Gastroesophageal sphincter (tissue), 3 donors: ENCODE measurements at regions not wholly inside any gene's neighbourhood (a gene's known extent, or its start where the extent isn't known, plus 50 kb on each side); places are given as distances from the start of the nearest gene placed in this dataset.

ENCODE experiments used
- EP300 ChIP-seq: sonication (generic); formaldehyde crosslinking; IDR thresholded peaks from one replicate; pipeline ENCODE4 v1.6.1; 2017; ENCODE audit warnings: antibody characterized with exemption, mild to moderate bottlenecking
- POLR2A ChIP-seq, 2 donors: fragments of 450-650 bp; IDR thresholded peaks; one replicate each; pipeline ENCODE4 v1.6.1; 2017; ENCODE audit warnings: antibody characterized with exemption in 2 of 2, mild to moderate bottlenecking in 2 of 2, moderate library complexity in 1 of 2
- POLR2AphosphoS5 ChIP-seq: sonication (generic); formaldehyde crosslinking; IDR thresholded peaks from one replicate; pipeline ENCODE4 v1.6.1; 2017; ENCODE audit warnings: antibody characterized with exemption
- TF ChIP-seq, protein P1 (sequence below), 4 experiments: fragments of 200-600 bp in 2 of 4; fragments of 450-650 bp in 2 of 4; sonication (generic) in 1 of 4; IDR thresholded peaks; one replicate each; pipeline ENCODE4 v1.5.1; 2017 to 2019; ENCODE audit warnings: antibody characterized with exemption in 4 of 4, mild to moderate bottlenecking in 2 of 4, moderate library complexity in 2 of 4

DNA sequence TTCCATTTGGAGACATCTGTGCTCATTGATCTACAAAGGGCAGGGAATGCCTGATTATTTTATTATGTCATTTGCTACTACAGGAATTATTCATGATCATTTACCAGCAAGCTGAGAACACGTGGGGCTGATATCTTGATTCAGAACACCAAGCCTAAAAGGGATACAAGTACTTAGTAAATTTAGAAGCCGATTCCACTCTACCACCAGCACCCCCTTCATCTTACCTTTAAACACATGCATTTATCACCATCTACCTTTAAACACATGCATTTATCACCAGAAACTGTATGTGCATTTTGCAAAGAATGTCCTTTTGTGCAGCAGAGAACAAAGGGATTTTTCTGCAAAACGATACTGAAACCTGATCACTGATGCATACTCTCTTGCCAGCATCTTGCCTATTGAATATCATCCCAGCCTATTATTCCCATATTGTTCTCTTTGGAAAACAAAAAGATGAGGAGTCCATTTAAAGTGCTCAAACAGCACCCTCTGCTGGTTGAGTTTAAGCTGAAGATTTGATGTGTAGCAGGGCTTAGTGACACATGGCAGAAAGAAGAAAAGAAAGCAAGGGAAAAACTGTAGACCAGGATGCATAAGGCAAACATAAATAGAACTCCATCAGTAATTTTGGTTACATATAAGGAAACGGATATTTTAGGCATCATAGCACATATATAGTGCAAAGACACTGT, 132.6 kb upstream of the PLEKHG7 start:
- TF ChIP-seq, protein P1, sequence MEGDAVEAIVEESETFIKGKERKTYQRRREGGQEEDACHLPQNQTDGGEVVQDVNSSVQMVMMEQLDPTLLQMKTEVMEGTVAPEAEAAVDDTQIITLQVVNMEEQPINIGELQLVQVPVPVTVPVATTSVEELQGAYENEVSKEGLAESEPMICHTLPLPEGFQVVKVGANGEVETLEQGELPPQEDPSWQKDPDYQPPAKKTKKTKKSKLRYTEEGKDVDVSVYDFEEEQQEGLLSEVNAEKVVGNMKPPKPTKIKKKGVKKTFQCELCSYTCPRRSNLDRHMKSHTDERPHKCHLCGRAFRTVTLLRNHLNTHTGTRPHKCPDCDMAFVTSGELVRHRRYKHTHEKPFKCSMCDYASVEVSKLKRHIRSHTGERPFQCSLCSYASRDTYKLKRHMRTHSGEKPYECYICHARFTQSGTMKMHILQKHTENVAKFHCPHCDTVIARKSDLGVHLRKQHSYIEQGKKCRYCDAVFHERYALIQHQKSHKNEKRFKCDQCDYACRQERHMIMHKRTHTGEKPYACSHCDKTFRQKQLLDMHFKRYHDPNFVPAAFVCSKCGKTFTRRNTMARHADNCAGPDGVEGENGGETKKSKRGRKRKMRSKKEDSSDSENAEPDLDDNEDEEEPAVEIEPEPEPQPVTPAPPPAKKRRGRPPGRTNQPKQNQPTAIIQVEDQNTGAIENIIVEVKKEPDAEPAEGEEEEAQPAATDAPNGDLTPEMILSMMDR (IDR thresholded peaks at IDR 0.05) = peak; percentile 74 to 93 (median 84)
- no peak for TF ChIP-seq POLR2A (IDR thresholded peaks at IDR 0.05)
- TF ChIP-seq POLR2AphosphoS5 = no peak
- TF ChIP-seq EP300 = no peak
